ENCODE measurements at regions not wholly inside any gene's neighbourhood (a gene's known extent, or its start where the extent isn't known, plus 50 kb on each side); places are given as distances from the start of the nearest gene placed in this dataset.
"Not testable (repeated sequence)": the region's sequence is repeated elsewhere in the genome, so short reads cannot be mapped to it uniquely, and the experiment has no call there.

DNA sequence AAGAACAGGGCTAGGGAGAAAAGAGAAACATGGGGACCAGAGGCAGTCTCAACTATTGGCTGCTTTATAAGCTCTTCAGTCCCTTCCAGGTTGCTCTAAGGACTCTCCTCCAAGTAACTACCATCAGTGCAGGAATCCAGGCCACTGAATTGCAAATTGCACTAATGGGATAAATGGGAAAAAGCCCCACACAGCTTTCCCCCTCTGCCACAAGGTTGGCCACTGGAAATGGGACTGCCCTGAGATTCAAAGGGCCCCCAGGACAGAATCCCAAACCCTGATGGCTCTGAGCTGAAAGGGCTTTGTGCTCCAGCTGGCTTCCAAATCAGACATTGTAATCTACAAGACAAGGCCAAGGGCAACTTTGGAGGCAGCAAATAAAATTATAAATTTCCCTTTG lies 633.2 kb downstream of the ACTR3B start:
- DNase-seq = no peak

- DNase-seq = no peak
Observed at GRCh38 chr7:153393666-153394065, 634.1 kb downstream of the ACTR3B start.

DNA sequence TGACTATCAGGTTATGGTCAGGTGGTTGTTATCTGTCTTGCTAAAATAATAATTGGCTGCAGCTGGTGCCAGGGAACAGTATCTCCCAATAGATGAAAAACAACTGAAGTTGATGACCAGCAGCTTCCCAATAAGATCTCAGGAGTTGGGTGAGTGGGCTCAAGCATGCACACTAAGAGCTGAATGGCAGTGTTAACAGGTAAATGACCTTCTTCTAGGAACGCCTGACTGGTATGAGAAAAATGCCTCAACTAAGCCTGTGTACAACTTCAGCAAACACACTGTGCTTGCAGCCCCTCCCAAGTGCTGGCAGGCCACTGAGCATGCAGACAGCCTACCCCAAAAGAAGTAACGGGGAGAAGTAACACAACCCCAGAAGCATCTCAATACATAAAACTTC lies 636.9 kb downstream of the ACTR3B start:
- DNase-seq = no peak

DNA sequence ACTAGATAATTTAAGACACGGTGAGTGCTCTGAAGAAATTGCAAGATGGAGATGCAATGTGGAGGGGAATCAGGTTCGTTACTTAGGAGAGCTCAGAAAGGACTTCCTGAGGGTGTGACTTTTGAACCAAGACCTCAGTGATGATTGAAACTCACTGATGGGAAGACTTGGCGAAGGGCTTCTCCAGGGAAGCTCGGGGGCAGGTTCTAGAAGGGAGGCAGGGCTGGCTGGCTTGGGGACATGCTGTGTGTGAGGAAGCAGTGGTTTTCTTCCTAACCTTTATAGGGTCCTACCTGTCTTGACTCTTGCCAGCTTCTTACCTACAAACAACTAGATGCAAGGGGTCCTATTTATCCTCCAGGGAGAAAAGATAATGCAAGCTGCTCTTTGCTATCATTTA lies 637.9 kb downstream of the ACTR3B start:
- DNase-seq = no peak

DNA sequence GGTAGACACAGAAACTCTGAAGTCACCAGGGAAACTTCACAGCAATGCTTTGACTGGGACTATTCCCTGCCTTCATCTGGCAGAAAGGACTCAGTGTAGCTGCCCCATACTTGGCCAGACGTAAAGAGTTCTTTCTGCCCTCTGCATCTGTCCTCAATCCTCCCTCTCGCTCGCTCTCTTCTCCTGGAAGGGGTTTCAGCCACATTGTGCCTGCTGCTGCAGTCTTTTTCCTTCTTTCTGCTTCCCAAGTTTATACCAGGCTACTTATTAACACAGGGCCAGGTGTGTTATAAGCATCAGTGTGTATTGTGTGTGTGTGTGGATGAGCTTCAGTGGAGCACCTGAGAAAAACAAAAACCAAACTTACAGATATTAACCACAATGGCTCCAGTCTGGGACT lies 638.4 kb downstream of the ACTR3B start:
- DNase-seq = no peak

DNA sequence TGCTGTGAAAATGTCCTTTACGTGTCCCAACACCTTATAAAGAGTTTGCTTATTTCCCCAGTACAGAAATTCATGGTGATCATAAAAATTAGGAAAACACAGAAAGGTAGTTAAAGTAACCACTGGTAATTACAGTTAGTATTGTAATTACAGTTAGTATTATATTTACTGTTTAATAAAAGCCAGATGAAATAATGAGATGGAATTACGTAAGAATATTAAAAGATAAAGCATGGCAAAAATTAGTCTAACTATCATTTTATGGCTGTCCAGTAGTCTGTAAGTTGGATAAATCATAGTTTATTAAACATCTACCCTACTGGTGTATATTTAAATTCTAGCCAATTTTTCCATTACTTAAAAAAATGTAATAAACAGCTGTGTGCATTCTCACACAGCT lies 638.8 kb downstream of the ACTR3B start:
- no peak for DNase-seq

DNA sequence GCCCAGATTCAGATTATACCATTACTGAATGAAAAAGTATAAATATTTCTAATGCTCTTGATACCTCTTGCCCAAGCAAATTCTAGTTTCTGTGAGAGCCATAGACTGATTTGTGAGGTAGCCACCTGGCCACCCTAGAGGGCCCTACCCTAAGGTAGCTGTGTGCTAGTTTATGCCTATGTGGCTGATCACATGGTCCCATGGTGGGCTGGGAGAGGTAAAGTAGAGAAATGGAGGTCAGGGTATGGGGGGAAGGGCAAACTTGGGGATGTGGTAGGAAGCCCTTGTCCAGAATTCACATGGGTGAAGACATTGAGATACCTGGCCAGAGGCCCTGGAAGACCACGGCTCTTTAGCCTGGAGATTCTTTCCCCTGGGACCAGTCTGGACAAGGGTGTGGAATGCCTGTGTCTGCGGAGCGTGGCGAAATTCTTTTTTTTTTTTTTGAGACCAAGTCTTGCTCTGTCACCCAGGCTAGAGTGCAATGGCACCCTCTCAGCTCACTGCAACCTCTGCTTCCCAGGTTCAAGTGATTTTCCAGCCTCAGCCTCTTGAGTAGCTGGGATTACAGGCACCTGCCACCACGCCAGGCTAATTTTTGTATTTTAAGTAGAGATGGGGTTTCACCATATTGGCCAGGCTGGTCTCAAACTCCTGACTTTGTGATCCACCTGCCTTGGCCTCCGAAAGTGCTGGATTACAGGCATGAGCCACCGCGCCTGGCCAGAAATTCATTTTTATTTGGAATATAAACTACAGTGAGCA lies 639.4 kb downstream of the ACTR3B start:
- no peak for DNase-seq

DNA sequence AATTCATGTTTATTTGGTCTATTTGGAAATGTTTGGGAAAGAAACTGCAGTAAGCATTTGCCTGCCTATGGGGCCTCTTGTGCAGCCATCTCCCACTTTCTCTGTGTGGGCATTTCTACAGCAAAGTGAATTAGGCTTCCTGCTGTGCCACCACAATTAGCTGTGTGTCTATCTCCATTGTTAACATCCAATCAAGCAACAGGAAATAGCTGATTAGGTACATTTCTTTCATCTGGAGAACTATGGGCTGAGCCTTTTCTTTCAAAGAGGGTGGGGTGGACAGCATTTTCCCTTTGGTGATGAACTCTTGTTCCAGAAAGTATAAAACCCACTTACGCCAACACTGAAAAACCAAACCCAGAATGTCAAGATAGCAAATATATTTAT lies 640.0 kb downstream of the ACTR3B start:
- DNase-seq = no peak

DNA sequence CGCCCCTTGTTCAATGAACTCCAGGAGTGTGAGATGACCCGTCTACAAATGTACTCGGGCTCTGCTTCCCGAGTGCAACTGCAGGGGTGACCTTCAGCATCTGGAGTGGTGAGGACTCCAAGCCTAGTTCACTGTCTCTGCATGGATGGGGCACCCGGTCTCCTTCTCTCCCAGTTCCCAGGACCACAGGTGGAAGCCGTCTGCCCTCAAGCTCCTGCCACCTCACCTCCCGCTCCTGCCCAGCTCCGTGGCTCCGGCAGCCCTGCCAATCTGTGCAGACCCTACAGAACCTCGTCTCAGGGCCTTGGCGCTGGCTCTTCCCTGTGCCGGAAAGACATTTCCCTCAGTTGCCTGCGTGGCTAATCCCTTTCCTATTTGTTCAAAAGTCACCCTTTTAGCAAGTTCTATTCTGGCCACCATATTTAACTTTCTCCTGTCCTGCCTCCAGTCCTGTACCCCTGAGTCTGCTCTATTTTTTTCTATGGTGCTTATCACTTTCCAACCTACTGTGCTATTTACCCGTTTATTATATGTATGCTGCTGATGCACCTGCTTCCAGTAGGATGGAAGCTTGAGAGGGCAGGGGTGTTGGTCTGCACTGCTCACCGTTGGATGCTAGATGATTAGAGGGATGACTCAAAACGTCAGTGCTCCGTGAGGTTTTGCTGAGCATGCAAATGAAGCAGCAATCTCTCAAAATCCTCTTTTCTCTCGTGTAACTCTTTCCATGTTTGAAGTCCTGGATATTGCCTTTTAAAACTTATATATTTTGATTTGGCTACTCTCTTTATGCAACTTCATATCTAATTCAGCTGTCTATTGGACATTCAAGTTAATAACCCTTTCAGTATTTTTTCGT lies 641.4 kb downstream of the ACTR3B start:
- DNase-seq = no peak

- DNase-seq = no peak
Observed at GRCh38 chr7:153401795-153402720, 642.5 kb downstream of the ACTR3B start.

GRCh38 chr7:153402721-153403541 lies 643.4 kb downstream of the ACTR3B start:
- no peak for DNase-seq

GRCh38 chr7:153404124-153404523 lies 644.6 kb downstream of the ACTR3B start:
- DNase-seq = no peak

- DNase-seq = no peak
Observed at GRCh38 chr7:153404781-153405279, 645.3 kb downstream of the ACTR3B start.

GRCh38 chr7:153405704-153406485 lies 646.3 kb upstream of the DPP6 start:
- no peak for DNase-seq

- no peak for DNase-seq
Observed at GRCh38 chr7:153406486-153406872, 645.7 kb upstream of the DPP6 start.

- no peak for DNase-seq
Observed at GRCh38 chr7:153407291-153408046, 644.7 kb upstream of the DPP6 start.

GRCh38 chr7:153408360-153409335 lies 643.5 kb upstream of the DPP6 start:
- no peak for DNase-seq

DNA sequence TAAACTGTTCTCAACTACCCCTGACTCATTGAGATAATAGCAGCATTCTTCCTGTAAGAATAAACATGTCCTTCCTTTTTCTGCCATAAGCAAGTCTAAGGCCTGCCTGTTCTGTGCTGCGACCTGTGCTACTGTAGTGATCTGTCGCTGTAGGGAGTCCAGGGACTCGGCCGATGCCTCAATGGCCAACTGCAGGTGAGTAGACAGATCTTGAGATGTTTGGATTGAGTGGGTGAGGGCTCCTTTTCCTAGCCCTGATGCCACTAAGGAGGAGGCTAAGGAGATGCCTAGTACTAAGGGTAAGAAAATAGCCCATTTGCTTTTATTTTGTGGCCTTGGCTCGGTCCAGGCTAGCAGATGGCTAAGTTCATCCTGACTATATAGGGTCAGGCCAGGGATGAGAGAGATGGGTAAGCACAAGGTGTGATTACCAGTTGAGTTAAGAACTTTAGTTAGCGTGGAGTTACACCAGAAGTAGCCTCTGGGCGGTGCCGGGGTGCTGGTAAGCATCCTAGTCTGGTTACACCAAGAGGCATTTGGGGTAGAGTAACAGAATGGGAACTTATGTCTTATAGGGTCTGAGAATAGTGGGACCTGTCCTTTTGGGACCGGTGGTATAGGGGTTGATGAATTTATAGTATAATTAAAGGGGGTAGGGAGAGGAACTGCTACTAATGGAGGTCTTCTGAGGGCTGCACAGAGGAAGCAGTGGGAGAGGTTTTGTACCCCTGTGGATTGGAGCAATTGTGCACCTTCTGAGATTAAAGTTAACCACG lies 642.4 kb upstream of the DPP6 start:
- DNase-seq = not testable (repeated sequence)

Data from NCI-H82 (cell line).